ENCODE measurements at regions not wholly inside any gene's neighbourhood (a gene's known extent, or its start where the extent isn't known, plus 50 kb on each side); places are given as distances from the start of the nearest gene placed in this dataset.

- Histone ChIP-seq H3K27ac (ENCODE audit: low read length in 2 of 2) (no peak overlapping the region), H3K9me3 (ENCODE audit: control extremely low read depth in 1 of 3, control insufficient read depth in 2 of 3, insufficient read depth in 1 of 3, low read length in 2 of 3) (peaks cover 0 to 9% (median 0%) of the 10 kb centered on the region in 3 donors), H3K36me3 (replicated peaks in 1 of 2; ENCODE audit: control extremely low read depth in 1 of 2, control insufficient read depth in 1 of 2, extremely low read depth in 1 of 2, insufficient read depth in 2 of 2, low read length in 1 of 2) (no peaks in the 10 kb centered on the region), H3K27me3 (replicated peaks in 1 of 4; ENCODE audit: control extremely low read depth in 1 of 4, control insufficient read depth in 3 of 4, insufficient read depth in 4 of 4, low read length in 3 of 4) (no peaks in the 10 kb centered on the region), H3K4me1 (ENCODE audit: control insufficient read depth in 2 of 2, insufficient read depth in 2 of 2, low read length in 2 of 2) (no peaks in the 10 kb centered on the region), H4K20me1 (ENCODE audit: control insufficient read depth, insufficient read depth, low read length, poor library complexity, severe bottlenecking) (no peaks in the 10 kb centered on the region), H3K4me3 (ENCODE audit: control extremely low read depth in 1 of 5, extremely low read depth in 1 of 5, insufficient read depth in 1 of 5, low read depth in 2 of 5, low read length in 4 of 5) (no peak overlapping the region), H3K4me2 (replicated peaks; ENCODE audit: low read depth, low read length, poor library complexity, severe bottlenecking) (no peak overlapping the region), H2AFZ (ENCODE audit: insufficient read depth, low read depth, low read length, poor library complexity, severe bottlenecking) (no peak overlapping the region), H3K79me2 (ENCODE audit: control insufficient read depth, insufficient read depth, low read length) (no peaks in the 10 kb centered on the region), H3K9ac (ENCODE audit: low read length) (no peak overlapping the region)
- POLR2A ChIA-PET, result no interaction called here
- no peak overlapping the region for H3K27ac Mint-ChIP-seq
- CTCF ChIA-PET, result no interaction called here
- no peak for ATAC-seq (ENCODE audit: low read depth)
- no peaks in the 10 kb centered on the region for H3K9me3 Mint-ChIP-seq (ENCODE audit: insufficient read depth)
- no peak overlapping the region for H3K4me3 Mint-ChIP-seq
- no peak for DNase-seq
- no peaks in the 10 kb centered on the region for H3K4me1 Mint-ChIP-seq
- H3K27me3 Mint-ChIP-seq, result peaks cover 2% of the 10 kb centered on the region
- 100% methylated on average over 2 of the region's 7 CpGs for WGBS (ENCODE audit: insufficient coverage)
- TF ChIP-seq EZH2 (IDR thresholded peaks at IDR 0.05; ENCODE audit: borderline replicate concordance, insufficient read depth, low read depth, low read length, poor library complexity, severe bottlenecking) (no peak), CTCF (IDR thresholded peaks at IDR 0.05) (no peak)
- intact Hi-C loops (cut with micrococcal nuclease), result no loop called here
These were observed 619.2 kb upstream of the SETBP1 start for GRCh38 chr18:44061438-44061837.

- no peak for TF ChIP-seq EZH2 (IDR thresholded peaks at IDR 0.05; ENCODE audit: borderline replicate concordance, insufficient read depth, low read depth, low read length, poor library complexity, severe bottlenecking)
- no peak for TF ChIP-seq CTCF (IDR thresholded peaks at IDR 0.05)
- H3K4me1 ChIP-seq (ENCODE audit: control insufficient read depth in 2 of 2, insufficient read depth in 2 of 2, low read length in 2 of 2), result no peaks in the 10 kb centered on the region
- H3K79me2 ChIP-seq (ENCODE audit: control insufficient read depth, insufficient read depth, low read length), result no peaks in the 10 kb centered on the region
- no peak overlapping the region for H3K4me3 ChIP-seq (ENCODE audit: control extremely low read depth in 1 of 5, extremely low read depth in 1 of 5, insufficient read depth in 1 of 5, low read depth in 2 of 5, low read length in 4 of 5)
- Mint-ChIP-seq H3K4me1 (no peaks in the 10 kb centered on the region), H3K4me3 (no peak overlapping the region), H3K27me3 (peaks cover 11% of the 10 kb centered on the region), H3K9me3 (ENCODE audit: insufficient read depth) (no peaks in the 10 kb centered on the region), H3K27ac (no peak overlapping the region)
- no peak overlapping the region for H3K27ac ChIP-seq (ENCODE audit: low read length in 2 of 2)
- WGBS (ENCODE audit: insufficient coverage), result no CpG with 5 or more reads among the region's 4 CpGs
- H3K9me3 ChIP-seq (ENCODE audit: control extremely low read depth in 1 of 3, control insufficient read depth in 2 of 3, insufficient read depth in 1 of 3, low read length in 2 of 3), result peaks cover 0 to 9% (median 0%) of the 10 kb centered on the region in 3 donors
- ChIA-PET POLR2A (no interaction called here), CTCF (no interaction called here)
- H4K20me1 ChIP-seq (ENCODE audit: control insufficient read depth, insufficient read depth, low read length, poor library complexity, severe bottlenecking), result no peaks in the 10 kb centered on the region
- H3K9ac ChIP-seq (ENCODE audit: low read length), result no peak overlapping the region
- no peaks in the 10 kb centered on the region for H3K36me3 ChIP-seq (replicated peaks in 1 of 2; ENCODE audit: control extremely low read depth in 1 of 2, control insufficient read depth in 1 of 2, extremely low read depth in 1 of 2, insufficient read depth in 2 of 2, low read length in 1 of 2)
- H3K4me2 ChIP-seq (replicated peaks; ENCODE audit: low read depth, low read length, poor library complexity, severe bottlenecking), result no peak overlapping the region
- intact Hi-C loops (cut with micrococcal nuclease), result no loop called here
- no peak for ATAC-seq (ENCODE audit: low read depth)
- H2AFZ ChIP-seq (ENCODE audit: insufficient read depth, low read depth, low read length, poor library complexity, severe bottlenecking), result no peak overlapping the region
- H3K27me3 ChIP-seq (replicated peaks in 1 of 4; ENCODE audit: control extremely low read depth in 1 of 4, control insufficient read depth in 3 of 4, insufficient read depth in 4 of 4, low read length in 3 of 4), result no peaks in the 10 kb centered on the region
- no peak for DNase-seq
These were observed 618.3 kb upstream of the SETBP1 start for GRCh38 chr18:44062345-44062744.

Data from B cell (primary cell).